A549 (cell line): ENCODE measurements at regions not wholly inside any gene's neighbourhood (a gene's known extent, or its start where the extent isn't known, plus 50 kb on each side); places are given as distances from the start of the nearest gene placed in this dataset.

Experiments
- ATAC-seq, 2 experiments: fragments of 200-7000 bp in 1 of 2; fragments of >200 bp in 1 of 2; cut with Nextera tagmentation in 1 of 2; cut with Tn5 transposase in 1 of 2; 3 replicates each; pipeline versions ENCODE4 v1.8.0 to v1.9.1; 2018 to 2020; ENCODE audit warnings: mild to moderate bottlenecking in 1 of 2, moderate library complexity in 1 of 2
- CTCF ChIA-PET: fragments of 300-600 bp; sonication (Branson Sonifier 250); formaldehyde crosslinking; extraction: SDS; loops from one replicate; lab custom pipeline; 2021; ENCODE audit warnings: antibody characterized with exemption, inconsistent platforms; lab: Yijun Ruan, JAX
- POLR2A ChIA-PET: fragments of 350-600 bp; formaldehyde crosslinking; extraction: SDS; loops from one replicate; lab custom pipeline; 2021; ENCODE audit warnings: antibody characterized with exemption, inconsistent platforms; lab: Yijun Ruan, JAX
- DNase-seq, 2 experiments: peaks; one replicate each; pipeline versions ENCODE4 v3.0.0 to v3.0.0-alpha.2; 2011 to 2016; ENCODE audit warnings: low read depth in 1 of 2, low spot score in 1 of 2
- FAIRE-seq: peaks from 2 replicates; lab custom pipeline; 2011; peaks lifted over from hg19 to GRCh38; lab: Jason Lieb, UNC
- H3K27ac ChIP-seq, 2 experiments: fragments of >200 bp; sonication (Bioruptor Twin); formaldehyde crosslinking; 3 replicates each; pipeline ENCODE4 v1.5.1; 2016 to 2017
- H3K4me1 ChIP-seq: fragments of >200 bp; sonication (Bioruptor Twin); formaldehyde crosslinking; 3 replicates; pipeline ENCODE4 v1.6.1; 2016
- H3K4me2 ChIP-seq: fragments of >200 bp; sonication (Bioruptor Twin); formaldehyde crosslinking; 3 replicates; pipeline ENCODE4 v1.6.1; 2016
- H3K4me3 ChIP-seq: fragments of >200 bp; sonication (Bioruptor Twin); formaldehyde crosslinking; 3 replicates; pipeline ENCODE4 v1.5.1; 2016
- H3K9me3 ChIP-seq: fragments of >200 bp; sonication (Bioruptor Twin); formaldehyde crosslinking; 3 replicates; pipeline ENCODE4 v1.6.1; 2016
- CBX8 ChIP-seq: fragments of 200-600 bp; sonication (generic); IDR thresholded peaks from 2 replicates; pipeline ENCODE4 v1.6.1; 2016
- CHD2 ChIP-seq: fragments of 150-350 bp; IDR thresholded peaks from 2 replicates; pipeline ENCODE4 v1.6.1; 2014; ENCODE audit warnings: low read length; ENCODE audit not compliant: partially characterized antibody
- CHD4 ChIP-seq: fragments of 200-600 bp; sonication (generic); IDR thresholded peaks from 2 replicates; pipeline ENCODE4 v1.6.1; 2016; ENCODE audit warnings: antibody characterized with exemption, mild to moderate bottlenecking, borderline replicate concordance
- EP300 ChIP-seq, 2 experiments: fragments of >200 bp; sonication (Bioruptor Twin); formaldehyde crosslinking; IDR thresholded peaks; 2 replicates in 1 of 2; 3 replicates in 1 of 2; pipeline ENCODE4 v1.6.1; 2016 to 2017
- ESRRA ChIP-seq: fragments of 150-350 bp; IDR thresholded peaks from 2 replicates; pipeline ENCODE4 v1.6.1; 2014; ENCODE audit warnings: mild to moderate bottlenecking, low read length, borderline replicate concordance
- FOSB ChIP-seq: fragments of 250-450 bp; sonication (Bioruptor Pico); IDR thresholded peaks from 2 replicates; pipeline ENCODE4 v1.5.0; 2020; ENCODE audit warnings: mild to moderate bottlenecking, moderate library complexity
- FOXS1 ChIP-seq: fragments of 250-450 bp; sonication (Bioruptor Pico); IDR thresholded peaks from 2 replicates; pipeline ENCODE4 v1.5.0; 2020; ENCODE audit warnings: mild to moderate bottlenecking, moderate library complexity
- HDAC2 ChIP-seq: fragments of 200-600 bp; sonication (generic); IDR thresholded peaks from 2 replicates; pipeline ENCODE4 v1.6.1; 2016
- JUN ChIP-seq, 2 experiments: fragments of >200 bp; sonication (Bioruptor Twin); formaldehyde crosslinking; IDR thresholded peaks; 2 replicates in 1 of 2; 3 replicates in 1 of 2; pipeline ENCODE4 v1.6.1; 2016 to 2017
- MAZ ChIP-seq: fragments of 150-350 bp; IDR thresholded peaks from 2 replicates; pipeline ENCODE4 v1.6.1; 2014; ENCODE audit warnings: antibody characterized with exemption, low read depth, low read length, borderline replicate concordance
- NPAS2 ChIP-seq: fragments of 250-450 bp; sonication (Bioruptor Pico); IDR thresholded peaks from 2 replicates; pipeline ENCODE4 v1.8.0; 2022; ENCODE audit warnings: mild to moderate bottlenecking, moderate library complexity, borderline replicate concordance
- POLR2A ChIP-seq: IDR thresholded peaks from 2 replicates; pipeline ENCODE4 v1.6.1; 2012; ENCODE audit warnings: mild to moderate bottlenecking, low read length
- RARB ChIP-seq: fragments of 250-450 bp; sonication (Bioruptor Pico); IDR thresholded peaks from 2 replicates; pipeline ENCODE4 v1.8.0; 2021; ENCODE audit warnings: mild to moderate bottlenecking, moderate library complexity
- RCOR1 ChIP-seq: fragments of 150-350 bp; IDR thresholded peaks from 2 replicates; pipeline ENCODE4 v1.6.1; 2014; ENCODE audit warnings: antibody characterized with exemption, low read length, low read depth
- RFX5 ChIP-seq: fragments of 450-650 bp; IDR thresholded peaks from 2 replicates; pipeline ENCODE4 v1.7.1; 2014; ENCODE audit warnings: antibody characterized with exemption, mild to moderate bottlenecking, moderate library complexity
- RNF2 ChIP-seq: fragments of 200-600 bp; sonication (generic); IDR thresholded peaks from 2 replicates; pipeline ENCODE4 v1.6.1; 2016; ENCODE audit warnings: low read depth, mild to moderate bottlenecking, antibody characterized with exemption, moderate library complexity, borderline replicate concordance
- SMC3 ChIP-seq: fragments of >200 bp; sonication (Bioruptor Twin); formaldehyde crosslinking; IDR thresholded peaks from 3 replicates; pipeline ENCODE4 v1.6.1; 2018; ENCODE audit warnings: inconsistent platforms
- WGBS: methylation state at CpG from one replicate; pipeline ENCODE4 v1.1.6; 2017; ENCODE audit errors: missing lambda C conversion rate; 5-methylcytosine and 5-hydroxymethylcytosine counted together
- TF ChIP-seq, protein P1 (sequence below): fragments of 450-650 bp; IDR thresholded peaks from 2 replicates; pipeline ENCODE4 v1.6.1; 2014; ENCODE audit warnings: antibody characterized with exemption
- TF ChIP-seq, protein P2 (sequence below): fragments of >200 bp; sonication (Bioruptor Twin); formaldehyde crosslinking; IDR thresholded peaks from 3 replicates; pipeline ENCODE4 v1.5.1; 2016
- TF ChIP-seq, protein P3 (sequence below): IDR thresholded peaks from 2 replicates; pipeline ENCODE4 v1.6.1; 2012
- TF ChIP-seq, protein P4 (sequence below): fragments of 250-450 bp; sonication (Bioruptor Pico); IDR thresholded peaks from 2 replicates; pipeline ENCODE4 v1.5.0; 2020; ENCODE audit warnings: low read depth, mild to moderate bottlenecking, moderate library complexity
- TF ChIP-seq, protein P5 (sequence below): fragments of 250-450 bp; sonication (Bioruptor Pico); IDR thresholded peaks from 2 replicates; pipeline ENCODE4 v1.5.0; 2021; ENCODE audit warnings: mild to moderate bottlenecking, moderate library complexity, borderline replicate concordance

DNA sequence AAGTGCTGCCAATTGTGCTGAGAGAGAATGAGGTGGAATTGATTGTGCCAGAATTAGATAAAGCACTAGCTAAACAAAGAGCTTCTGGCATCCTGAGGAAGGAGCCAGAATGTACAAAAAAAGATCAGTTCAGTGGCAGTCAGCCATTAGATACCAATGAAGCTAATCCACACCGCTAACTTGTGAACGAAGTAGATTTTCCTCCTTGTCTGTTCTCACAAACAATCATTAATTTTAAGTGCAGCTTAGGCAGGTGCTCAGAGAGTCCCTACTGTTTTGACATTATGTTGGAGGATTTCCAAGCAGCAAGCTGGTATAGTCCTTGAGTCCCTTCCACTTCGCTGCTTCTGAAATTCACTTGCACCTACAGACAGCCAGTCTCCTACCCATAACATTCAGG lies 617.4 kb downstream of the CENPC start:
- 48% methylated on average over 3 of the region's 3 CpGs for WGBS
- Histone ChIP-seq H3K4me2 (no peak overlapping the region), H3K27ac (no peak overlapping the region), H3K9me3 (no peaks in the 10 kb centered on the region), H3K4me1 (no peaks in the 10 kb centered on the region), H3K4me3 (no peak overlapping the region)
- TF ChIP-seq ESRRA (no peak), POLR2A (no peak), EP300 (IDR thresholded peaks at IDR 0.05) (no peak), RNF2 (no peak), NPAS2 (CRISPR knock-in tag) (no peak), JUN (IDR thresholded peaks at IDR 0.05) (no peak), SMC3 (no peak), MAZ (no peak), RFX5 (no peak), HDAC2 (no peak), FOSB (CRISPR knock-in tag) (no peak), FOXS1 (CRISPR knock-in tag) (no peak), CHD4 (no peak)
- TF ChIP-seq, protein P1, sequence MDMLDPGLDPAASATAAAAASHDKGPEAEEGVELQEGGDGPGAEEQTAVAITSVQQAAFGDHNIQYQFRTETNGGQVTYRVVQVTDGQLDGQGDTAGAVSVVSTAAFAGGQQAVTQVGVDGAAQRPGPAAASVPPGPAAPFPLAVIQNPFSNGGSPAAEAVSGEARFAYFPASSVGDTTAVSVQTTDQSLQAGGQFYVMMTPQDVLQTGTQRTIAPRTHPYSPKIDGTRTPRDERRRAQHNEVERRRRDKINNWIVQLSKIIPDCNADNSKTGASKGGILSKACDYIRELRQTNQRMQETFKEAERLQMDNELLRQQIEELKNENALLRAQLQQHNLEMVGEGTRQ, result no peak
- TF ChIP-seq, protein P2, sequence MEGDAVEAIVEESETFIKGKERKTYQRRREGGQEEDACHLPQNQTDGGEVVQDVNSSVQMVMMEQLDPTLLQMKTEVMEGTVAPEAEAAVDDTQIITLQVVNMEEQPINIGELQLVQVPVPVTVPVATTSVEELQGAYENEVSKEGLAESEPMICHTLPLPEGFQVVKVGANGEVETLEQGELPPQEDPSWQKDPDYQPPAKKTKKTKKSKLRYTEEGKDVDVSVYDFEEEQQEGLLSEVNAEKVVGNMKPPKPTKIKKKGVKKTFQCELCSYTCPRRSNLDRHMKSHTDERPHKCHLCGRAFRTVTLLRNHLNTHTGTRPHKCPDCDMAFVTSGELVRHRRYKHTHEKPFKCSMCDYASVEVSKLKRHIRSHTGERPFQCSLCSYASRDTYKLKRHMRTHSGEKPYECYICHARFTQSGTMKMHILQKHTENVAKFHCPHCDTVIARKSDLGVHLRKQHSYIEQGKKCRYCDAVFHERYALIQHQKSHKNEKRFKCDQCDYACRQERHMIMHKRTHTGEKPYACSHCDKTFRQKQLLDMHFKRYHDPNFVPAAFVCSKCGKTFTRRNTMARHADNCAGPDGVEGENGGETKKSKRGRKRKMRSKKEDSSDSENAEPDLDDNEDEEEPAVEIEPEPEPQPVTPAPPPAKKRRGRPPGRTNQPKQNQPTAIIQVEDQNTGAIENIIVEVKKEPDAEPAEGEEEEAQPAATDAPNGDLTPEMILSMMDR, result no peak
- TF ChIP-seq, protein P3, sequence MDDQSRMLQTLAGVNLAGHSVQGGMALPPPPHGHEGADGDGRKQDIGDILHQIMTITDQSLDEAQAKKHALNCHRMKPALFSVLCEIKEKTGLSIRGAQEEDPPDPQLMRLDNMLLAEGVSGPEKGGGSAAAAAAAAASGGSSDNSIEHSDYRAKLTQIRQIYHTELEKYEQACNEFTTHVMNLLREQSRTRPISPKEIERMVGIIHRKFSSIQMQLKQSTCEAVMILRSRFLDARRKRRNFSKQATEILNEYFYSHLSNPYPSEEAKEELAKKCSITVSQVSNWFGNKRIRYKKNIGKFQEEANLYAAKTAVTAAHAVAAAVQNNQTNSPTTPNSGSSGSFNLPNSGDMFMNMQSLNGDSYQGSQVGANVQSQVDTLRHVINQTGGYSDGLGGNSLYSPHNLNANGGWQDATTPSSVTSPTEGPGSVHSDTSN, result no peak
- TF ChIP-seq, protein P4, sequence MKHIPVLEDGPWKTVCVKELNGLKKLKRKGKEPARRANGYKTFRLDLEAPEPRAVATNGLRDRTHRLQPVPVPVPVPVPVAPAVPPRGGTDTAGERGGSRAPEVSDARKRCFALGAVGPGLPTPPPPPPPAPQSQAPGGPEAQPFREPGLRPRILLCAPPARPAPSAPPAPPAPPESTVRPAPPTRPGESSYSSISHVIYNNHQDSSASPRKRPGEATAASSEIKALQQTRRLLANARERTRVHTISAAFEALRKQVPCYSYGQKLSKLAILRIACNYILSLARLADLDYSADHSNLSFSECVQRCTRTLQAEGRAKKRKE (CRISPR knock-in tag), result no peak
- no peak for FAIRE-seq
- ChIA-PET POLR2A (no interaction called here), CTCF (no interaction called here)
- DNase-seq, result no peak
- no peak for ATAC-seq

DNA sequence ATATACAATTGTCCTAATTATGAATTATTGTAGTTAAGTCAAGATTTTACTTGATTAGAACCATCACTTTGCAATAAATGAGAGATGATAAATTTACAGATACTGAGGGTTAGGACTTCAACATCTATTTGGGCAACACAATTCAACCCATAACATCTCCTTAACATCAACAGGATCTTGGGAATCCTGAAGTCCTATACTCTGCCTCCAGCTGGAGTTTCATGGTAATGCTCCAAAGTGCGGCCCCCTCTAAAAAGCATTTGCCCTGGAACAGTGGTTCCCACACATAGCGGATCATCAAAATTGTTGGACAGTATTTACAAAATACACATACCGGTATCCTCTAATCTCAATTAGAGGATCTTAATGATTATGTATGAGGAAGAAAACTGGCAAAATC lies 618.6 kb downstream of the CENPC start:
- H3K4me3 ChIP-seq, result no peak overlapping the region
- 85% methylated on average over 3 of the region's 3 CpGs for WGBS
- no peak for FAIRE-seq
- H3K27ac ChIP-seq, result no peak overlapping the region
- CTCF ChIA-PET, result no interaction called here
- H3K9me3 ChIP-seq, result no peaks in the 10 kb centered on the region
- TF ChIP-seq, protein P5, sequence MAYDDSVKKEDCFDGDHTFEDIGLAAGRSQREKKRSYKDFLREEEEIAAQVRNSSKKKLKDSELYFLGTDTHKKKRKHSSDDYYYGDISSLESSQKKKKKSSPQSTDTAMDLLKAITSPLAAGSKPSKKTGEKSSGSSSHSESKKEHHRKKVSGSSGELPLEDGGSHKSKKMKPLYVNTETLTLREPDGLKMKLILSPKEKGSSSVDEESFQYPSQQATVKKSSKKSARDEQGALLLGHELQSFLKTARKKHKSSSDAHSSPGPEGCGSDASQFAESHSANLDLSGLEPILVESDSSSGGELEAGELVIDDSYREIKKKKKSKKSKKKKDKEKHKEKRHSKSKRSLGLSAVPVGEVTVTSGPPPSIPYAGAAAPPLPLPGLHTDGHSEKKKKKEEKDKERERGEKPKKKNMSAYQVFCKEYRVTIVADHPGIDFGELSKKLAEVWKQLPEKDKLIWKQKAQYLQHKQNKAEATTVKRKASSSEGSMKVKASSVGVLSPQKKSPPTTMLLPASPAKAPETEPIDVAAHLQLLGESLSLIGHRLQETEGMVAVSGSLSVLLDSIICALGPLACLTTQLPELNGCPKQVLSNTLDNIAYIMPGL, result no peak
- TF ChIP-seq RCOR1, result no peak
- TF ChIP-seq CBX8, result no peak
- no peak for TF ChIP-seq CHD2
- TF ChIP-seq RARB (CRISPR knock-in tag), result no peak
- TF ChIP-seq, all 56 proteins: peak for 0
- no peak for DNase-seq
- no peaks in the 10 kb centered on the region for H3K4me1 ChIP-seq
- H3K4me2 ChIP-seq, result no peak overlapping the region
- no peak for ATAC-seq
- POLR2A ChIA-PET, result no interaction called here
